ENCODE measurements at regions not wholly inside any gene's neighbourhood (a gene's known extent, or its start where the extent isn't known, plus 50 kb on each side); places are given as distances from the start of the nearest gene placed in this dataset.

DNA sequence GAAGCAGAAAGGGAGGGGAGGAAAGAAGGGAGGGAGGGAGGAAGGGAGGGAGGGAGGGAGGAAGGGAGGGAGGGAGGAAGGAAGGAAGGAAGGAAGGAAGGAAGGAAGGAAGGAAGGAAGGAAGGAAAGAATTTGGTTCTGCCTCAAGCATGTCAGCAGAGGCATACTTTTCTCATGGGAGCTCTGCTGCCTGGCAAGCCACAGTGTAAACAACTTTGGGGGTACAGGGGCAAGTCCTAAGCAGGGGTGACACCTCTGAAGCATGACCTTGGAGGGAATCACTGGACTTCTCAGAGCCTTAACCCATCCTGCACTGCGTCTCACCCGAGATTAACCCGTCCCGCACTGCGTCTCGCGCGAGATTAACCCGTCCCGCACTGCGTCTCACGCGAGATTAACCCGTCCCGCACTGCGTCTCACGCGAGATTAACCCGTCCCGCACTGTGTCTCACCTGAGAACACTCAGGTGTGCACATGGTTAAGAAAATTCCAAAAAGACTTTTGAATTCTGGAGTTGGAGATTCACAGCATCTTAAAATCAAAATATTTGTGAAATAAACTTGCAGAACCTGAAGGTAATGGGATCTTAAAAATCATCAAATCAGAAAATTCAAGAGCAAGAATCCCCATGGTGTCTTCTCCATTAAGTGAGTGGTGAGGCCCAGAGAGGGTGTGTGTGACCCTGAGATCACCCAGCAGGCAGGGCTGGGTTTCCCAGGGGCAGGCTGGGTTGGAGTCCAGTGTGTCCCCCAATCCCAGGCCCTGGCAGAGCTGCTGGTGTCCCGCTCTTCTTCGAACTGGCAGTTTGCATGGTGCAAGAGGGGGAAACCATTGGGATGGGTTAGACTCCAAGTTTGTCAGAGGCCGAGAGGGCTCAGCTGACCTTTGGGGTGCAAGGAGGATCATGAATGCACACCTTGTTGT is 190.4 kb downstream of the MN1 start:
- no peak for DNase-seq (ENCODE audit: low read depth)
- TF ChIP-seq, protein P1, sequence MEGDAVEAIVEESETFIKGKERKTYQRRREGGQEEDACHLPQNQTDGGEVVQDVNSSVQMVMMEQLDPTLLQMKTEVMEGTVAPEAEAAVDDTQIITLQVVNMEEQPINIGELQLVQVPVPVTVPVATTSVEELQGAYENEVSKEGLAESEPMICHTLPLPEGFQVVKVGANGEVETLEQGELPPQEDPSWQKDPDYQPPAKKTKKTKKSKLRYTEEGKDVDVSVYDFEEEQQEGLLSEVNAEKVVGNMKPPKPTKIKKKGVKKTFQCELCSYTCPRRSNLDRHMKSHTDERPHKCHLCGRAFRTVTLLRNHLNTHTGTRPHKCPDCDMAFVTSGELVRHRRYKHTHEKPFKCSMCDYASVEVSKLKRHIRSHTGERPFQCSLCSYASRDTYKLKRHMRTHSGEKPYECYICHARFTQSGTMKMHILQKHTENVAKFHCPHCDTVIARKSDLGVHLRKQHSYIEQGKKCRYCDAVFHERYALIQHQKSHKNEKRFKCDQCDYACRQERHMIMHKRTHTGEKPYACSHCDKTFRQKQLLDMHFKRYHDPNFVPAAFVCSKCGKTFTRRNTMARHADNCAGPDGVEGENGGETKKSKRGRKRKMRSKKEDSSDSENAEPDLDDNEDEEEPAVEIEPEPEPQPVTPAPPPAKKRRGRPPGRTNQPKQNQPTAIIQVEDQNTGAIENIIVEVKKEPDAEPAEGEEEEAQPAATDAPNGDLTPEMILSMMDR (conservative IDR thresholded peaks at IDR 0.05; ENCODE audit: low read length) = no peak
- no peak overlapping the region for H3K4me3 ChIP-seq (ENCODE audit: low read length)

DNA sequence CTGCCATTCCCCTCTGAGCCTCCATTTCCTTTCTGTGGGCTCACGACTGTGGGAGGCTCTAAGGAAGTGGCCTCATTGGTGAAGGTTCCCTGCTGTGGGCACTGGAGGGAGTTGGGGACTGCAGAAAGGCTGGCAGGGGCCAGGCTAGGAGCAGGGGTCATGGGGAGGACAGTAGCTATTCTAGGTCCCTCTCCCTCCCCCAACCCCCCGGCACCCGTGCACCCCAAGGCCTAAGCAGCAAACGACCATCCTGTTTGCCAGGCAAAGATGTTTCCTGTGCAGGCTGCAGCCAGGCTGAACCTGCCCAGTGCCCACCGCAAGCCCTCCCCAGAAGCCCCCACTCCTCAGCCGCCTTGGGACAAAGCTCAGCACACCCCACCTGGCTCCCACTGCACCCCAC is 189.4 kb downstream of the MN1 start:
- no peak for DNase-seq (ENCODE audit: low read depth)
- TF ChIP-seq, protein P1 (conservative IDR thresholded peaks at IDR 0.05; ENCODE audit: low read length) = no peak
- no peak overlapping the region for H3K4me3 ChIP-seq (ENCODE audit: low read length)

- H3K4me3 ChIP-seq (ENCODE audit: low read length) = no peak overlapping the region
- TF ChIP-seq, protein P1 (conservative IDR thresholded peaks at IDR 0.05; ENCODE audit: low read length) = no peak
Observed at GRCh38 chr22:27613099-27614005, 188.2 kb downstream of the MN1 start.

GRCh38 chr22:27614006-27614649 is 187.4 kb downstream of the MN1 start:
- no peak for DNase-seq (ENCODE audit: low read depth)

More at GRCh38 chr22:27613099-27614005, 188.2 kb downstream of the MN1 start:
- no peak for DNase-seq (ENCODE audit: low read depth)

GRCh38 chr22:27614650-27615007 is 186.9 kb downstream of the MN1 start:
- no peak overlapping the region for H3K4me3 ChIP-seq (ENCODE audit: low read length)
- TF ChIP-seq, protein P1 (conservative IDR thresholded peaks at IDR 0.05; ENCODE audit: low read length) = no peak
- no peak for DNase-seq (ENCODE audit: low read depth)

More at GRCh38 chr22:27614006-27614649, 187.4 kb downstream of the MN1 start:
- TF ChIP-seq, protein P1 (conservative IDR thresholded peaks at IDR 0.05; ENCODE audit: low read length) = no peak
- H3K4me3 ChIP-seq (ENCODE audit: low read length) = peak overlapping the region; percentile 17

DNA sequence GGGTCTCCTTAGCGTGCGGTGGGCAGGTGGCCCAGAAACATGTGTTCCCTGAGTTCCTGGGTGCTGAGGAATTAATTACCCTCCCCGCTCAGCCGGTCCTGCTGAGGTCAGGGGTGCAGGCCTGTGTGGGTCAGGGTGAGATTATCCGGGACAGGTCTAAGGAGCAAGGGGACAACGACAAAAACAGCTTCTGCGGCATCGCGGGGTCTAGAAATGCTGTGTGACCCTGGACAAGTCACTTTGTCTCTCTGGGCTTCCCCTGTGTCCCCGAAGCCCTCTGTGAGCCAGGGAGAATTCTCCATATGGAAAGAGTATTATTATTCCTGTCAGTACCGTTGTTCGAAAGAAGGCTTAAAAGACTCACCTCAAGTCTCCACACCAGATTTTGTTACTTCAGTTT is 186.1 kb downstream of the MN1 start:
- no peak overlapping the region for H3K4me3 ChIP-seq (ENCODE audit: low read length)
- TF ChIP-seq, protein P1 (conservative IDR thresholded peaks at IDR 0.05; ENCODE audit: low read length) = no peak
- DNase-seq (ENCODE audit: low read depth) = no peak

All from AG10803 (cell line).